OCI-LY1 (cell line): ENCODE measurements at regions not wholly inside any gene's neighbourhood (a gene's known extent, or its start where the extent isn't known, plus 50 kb on each side); places are given as distances from the start of the nearest gene placed in this dataset.
"Not testable (repeated sequence)": the region's sequence is repeated elsewhere in the genome, so short reads cannot be mapped to it uniquely, and the experiment has no call there.

Experiments used
- H2AFZ ChIP-seq: fragments of 200-600 bp; sonication (generic), shearing (Covaris generic); 2 replicates; pipeline ENCODE4 v1.6.0; 2014; ENCODE audit warnings: antibody characterized with exemption, mild to moderate bottlenecking, low read length
- H3F3A ChIP-seq: fragments of 200-600 bp; sonication (generic), shearing (Covaris generic); 2 replicates; pipeline ENCODE4 v1.6.0; 2014; ENCODE audit warnings: mild to moderate bottlenecking, antibody characterized with exemption, low read length, moderate library complexity; ENCODE audit not compliant: insufficient read depth
- H3K27ac ChIP-seq: fragments of 200-600 bp; sonication (generic); 2 replicates; pipeline ENCODE4 v1.5.1; 2014; ENCODE audit warnings: low read length, mixed run types, mild to moderate bottlenecking, low read depth; ENCODE audit not compliant: poor library complexity, severe bottlenecking
- H3K27me3 ChIP-seq: fragments of 200-600 bp; sonication (generic); 2 replicates; pipeline ENCODE4 v1.6.0; 2014; ENCODE audit warnings: antibody characterized with exemption, mild to moderate bottlenecking, low read length, moderate library complexity; ENCODE audit not compliant: insufficient read depth
- H3K36me3 ChIP-seq: fragments of 200-600 bp; sonication (generic); 2 replicates; pipeline ENCODE4 v1.6.1; 2014; ENCODE audit warnings: mild to moderate bottlenecking, antibody characterized with exemption, low read length, moderate library complexity, mixed read lengths; ENCODE audit not compliant: insufficient read depth
- H3K4me1 ChIP-seq: fragments of 200-600 bp; sonication (generic); 2 replicates; pipeline ENCODE4 v1.5.1; 2014; ENCODE audit warnings: mild to moderate bottlenecking, low read length, moderate library complexity; ENCODE audit not compliant: insufficient read depth, severe bottlenecking
- H3K4me2 ChIP-seq: fragments of 200-600 bp; sonication (generic), shearing (Covaris generic); 2 replicates; pipeline ENCODE4 v1.6.1; 2014; ENCODE audit warnings: low read length
- H3K4me3 ChIP-seq: fragments of 200-600 bp; sonication (generic); 2 replicates; pipeline ENCODE4 v1.5.1; 2014; ENCODE audit warnings: low read length, low read depth, mild to moderate bottlenecking, mixed read lengths; ENCODE audit not compliant: poor library complexity, severe bottlenecking
- H3K79me2 ChIP-seq: fragments of 200-600 bp; shearing (Covaris generic); 2 replicates; pipeline ENCODE4 v1.6.1; 2016; ENCODE audit warnings: mixed run types, low read length, mixed read lengths; ENCODE audit not compliant: insufficient read depth
- H3K9ac ChIP-seq: fragments of 200-600 bp; sonication (generic), shearing (Covaris generic); 2 replicates; pipeline ENCODE4 v1.6.1; 2014; ENCODE audit warnings: mild to moderate bottlenecking, low read length, mixed read lengths
- H3K9me2 ChIP-seq: fragments of 200-600 bp; sonication (generic), shearing (Covaris generic); 2 replicates; pipeline ENCODE4 v1.6.1; 2014; ENCODE audit warnings: low read depth, mild to moderate bottlenecking, low read length, mixed read lengths
- H3K9me3 ChIP-seq: fragments of 200-600 bp; shearing (Covaris generic); 2 replicates; pipeline ENCODE4 v1.6.1; 2014; ENCODE audit warnings: low read length, mixed read lengths
- H4K20me1 ChIP-seq: fragments of 200-600 bp; sonication (generic), shearing (Covaris generic); 2 replicates; pipeline ENCODE4 v1.6.0; 2016; ENCODE audit warnings: mild to moderate bottlenecking, low read length; ENCODE audit not compliant: insufficient read depth
- CTCF ChIP-seq: fragments of 200-600 bp; sonication (generic), shearing (Covaris generic); IDR thresholded peaks from 2 replicates; pipeline ENCODE4 v1.5.1; 2017; ENCODE audit warnings: mild to moderate bottlenecking, antibody characterized with exemption, low read length, moderate library complexity, mixed read lengths
- EZH2 ChIP-seq: fragments of 200-600 bp; sonication (generic), shearing (Covaris generic); IDR thresholded peaks from 2 replicates; pipeline ENCODE4 v1.8.0; 2017; ENCODE audit warnings: borderline replicate concordance, mixed run types, mild to moderate bottlenecking, antibody characterized with exemption, low read length, moderate library complexity, mixed read lengths

GRCh38 chr2:75846683-75847190, 136.0 kb upstream of the GCFC2 start:
- no peak overlapping the region for H3K4me2 ChIP-seq
- H3K9me2 ChIP-seq = no peaks in the 10 kb centered on the region

GRCh38 chr2:75844651-75845050, 133.9 kb upstream of the GCFC2 start:
- Histone ChIP-seq H3K36me3 (no peaks in the 10 kb centered on the region), H3K27ac (no peak overlapping the region), H3F3A (no peaks in the 10 kb centered on the region), H3K4me1 (no peaks in the 10 kb centered on the region), H3K27me3 (no peaks in the 10 kb centered on the region), H3K9ac (no peak overlapping the region), H2AFZ (no peak overlapping the region), H3K4me3 (no peak overlapping the region), H3K9me3 (no peaks in the 10 kb centered on the region), H4K20me1 (no peaks in the 10 kb centered on the region), H3K4me2 (no peak overlapping the region), H3K79me2 (no peaks in the 10 kb centered on the region), H3K9me2 (no peaks in the 10 kb centered on the region)
- TF ChIP-seq CTCF (no peak), EZH2 (no peak)

More at GRCh38 chr2:75846683-75847190, 136.0 kb upstream of the GCFC2 start:
- no peaks in the 10 kb centered on the region for H4K20me1 ChIP-seq
- TF ChIP-seq EZH2 = no peak
- TF ChIP-seq CTCF = no peak
- H3F3A ChIP-seq = no peaks in the 10 kb centered on the region
- H3K9ac ChIP-seq = no peak overlapping the region
- no peaks in the 10 kb centered on the region for H3K27me3 ChIP-seq
- H2AFZ ChIP-seq = no peak overlapping the region
- H3K79me2 ChIP-seq = no peaks in the 10 kb centered on the region
- H3K27ac ChIP-seq = no peak overlapping the region
- H3K36me3 ChIP-seq = no peaks in the 10 kb centered on the region
- H3K9me3 ChIP-seq = no peaks in the 10 kb centered on the region
- H3K4me3 ChIP-seq = no peak overlapping the region
- no peaks in the 10 kb centered on the region for H3K4me1 ChIP-seq

- H3F3A ChIP-seq, H3K9ac ChIP-seq, H3K4me3 ChIP-seq, H3K36me3 ChIP-seq, H2AFZ ChIP-seq, H4K20me1 ChIP-seq, H3K9me3 ChIP-seq, H3K9me2 ChIP-seq, H3K79me2 ChIP-seq, H3K4me1 ChIP-seq, H3K27ac ChIP-seq, H3K27me3 ChIP-seq, H3K4me2 ChIP-seq: not testable (repeated sequence)
- peak; percentile 20; the same call in 1 of the 2 replicates for TF ChIP-seq CTCF
Observed at GRCh38 chr2:75834588-75834987, 123.9 kb upstream of the GCFC2 start.
